Lung (tissue), 9 donors: ENCODE measurements at regions not wholly inside any gene's neighbourhood (a gene's known extent, or its start where the extent isn't known, plus 50 kb on each side); places are given as distances from the start of the nearest gene placed in this dataset.
"Not testable (repeated sequence)": the region's sequence is repeated elsewhere in the genome, so short reads cannot be mapped to it uniquely, and the experiment has no call there.

Experiments
- ATAC-seq: fragments of 200-7000 bp; cut with Tn5 transposase; one replicate; pipeline ENCODE4 v1.9.1; 2020; ENCODE audit warnings: moderate number of reproducible peaks; ENCODE audit not compliant: insufficient read depth, low FRiP score
- DNase-seq, 3 donors: peaks; one replicate each; pipeline ENCODE4 v3.0.0-alpha.2; 2013 to 2017
- H3K27ac ChIP-seq, 2 donors: one replicate each; pipeline ENCODE4 v1.5.1; 2013; ENCODE audit warnings: mild to moderate bottlenecking in 2 of 2, moderate library complexity in 2 of 2, control low read depth in 1 of 2, inconsistent platforms in 1 of 2, low read depth in 1 of 2, low read length in 1 of 2
- H3K27me3 ChIP-seq, 3 donors: one replicate each; pipeline ENCODE4 v1.5.1; 2013; ENCODE audit warnings: low read length in 2 of 3; ENCODE audit not compliant: control insufficient read depth in 3 of 3, insufficient read depth in 3 of 3
- H3K36me3 ChIP-seq, 4 donors: one replicate each; pipeline ENCODE4 v1.5.1; 2013; ENCODE audit warnings: low read length in 4 of 4, mild to moderate bottlenecking in 1 of 4, moderate library complexity in 1 of 4; ENCODE audit not compliant: control insufficient read depth in 4 of 4, insufficient read depth in 4 of 4
- H3K4me1 ChIP-seq, 5 donors: one replicate each; pipeline ENCODE4 v1.5.1; 2013; ENCODE audit warnings: low read length in 5 of 5, mild to moderate bottlenecking in 2 of 5, moderate library complexity in 1 of 5; ENCODE audit not compliant: control insufficient read depth in 5 of 5, insufficient read depth in 5 of 5
- H3K4me3 ChIP-seq: one replicate; pipeline ENCODE4 v1.5.1; 2013; ENCODE audit warnings: mild to moderate bottlenecking, control low read depth, moderate library complexity
- H3K9ac ChIP-seq, 2 donors: one replicate each; pipeline ENCODE4 v1.5.1; 2013; ENCODE audit warnings: low read length in 2 of 2, control low read depth in 1 of 2; ENCODE audit not compliant: insufficient read depth in 1 of 2
- H3K9me3 ChIP-seq, 4 donors: one replicate each; pipeline ENCODE4 v1.5.1; 2013; ENCODE audit warnings: low read length in 3 of 4, mild to moderate bottlenecking in 1 of 4, moderate library complexity in 1 of 4; ENCODE audit not compliant: control insufficient read depth in 4 of 4, insufficient read depth in 3 of 4
- WGBS, 2 donors: extraction: QIAGEN DNeasy Blood & Tissue Kit; methylation state at CpG; one replicate each; pipeline ENCODE4 v1.1.7; 2013; 5-methylcytosine and 5-hydroxymethylcytosine counted together
- donor health status: Bipolar disorder and iron deficiency.
- donor health status: healthy.
- donor health status: DM: yes; HTN: yes; CAD: no.

DNA sequence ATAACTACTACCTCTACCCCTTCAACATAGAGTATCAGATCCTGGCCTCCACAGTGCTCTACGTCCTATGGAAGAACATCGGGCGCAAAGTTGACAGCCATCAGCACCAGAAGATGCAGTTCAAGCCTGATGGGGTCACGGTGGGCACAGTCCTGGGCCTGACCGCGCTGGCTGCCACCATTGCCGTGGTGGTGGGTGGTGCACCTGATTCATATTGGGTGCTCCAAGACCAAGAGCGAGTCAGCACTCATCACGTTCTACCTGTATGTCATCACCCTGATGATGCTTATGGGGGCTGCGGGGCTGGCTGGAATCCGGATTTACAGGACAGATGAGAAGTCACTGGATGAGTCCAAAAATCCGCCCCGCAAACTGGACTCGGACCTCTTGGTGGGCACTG, 846.4 kb downstream of the RPIA start:
- not testable (repeated sequence) for H3K4me3 ChIP-seq, H3K27me3 ChIP-seq, H3K9me3 ChIP-seq, H3K27ac ChIP-seq, H3K36me3 ChIP-seq, ATAC-seq, DNase-seq, H3K4me1 ChIP-seq, H3K9ac ChIP-seq
- WGBS, 2 donors, result 98% methylated on average over 5 to 6 of the region's 14 CpGs

DNA sequence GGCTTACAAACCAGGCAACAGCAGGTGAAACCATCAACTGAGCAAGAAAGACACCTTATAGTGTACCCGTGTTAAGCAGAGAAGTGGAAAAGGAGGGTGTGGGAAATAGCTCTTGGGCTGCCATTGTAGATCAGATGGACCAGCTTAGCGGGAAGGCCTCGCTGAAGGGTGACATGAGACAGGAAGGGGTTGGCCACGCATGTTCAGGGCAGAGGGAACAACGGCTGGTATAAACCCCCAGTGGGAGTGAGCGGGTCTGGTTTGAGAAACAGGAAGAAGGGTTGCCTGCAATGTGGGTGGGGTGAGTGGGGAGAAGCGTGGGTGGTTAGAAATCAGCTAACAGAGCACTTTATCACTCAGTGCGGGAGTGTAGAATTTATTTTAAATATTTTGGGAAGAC, 852.6 kb downstream of the RPIA start:
- H3K9me3 ChIP-seq, H3K27ac ChIP-seq, H3K4me3 ChIP-seq, DNase-seq, H3K27me3 ChIP-seq, ATAC-seq, H3K9ac ChIP-seq, H3K36me3 ChIP-seq, H3K4me1 ChIP-seq: not testable (repeated sequence)
- WGBS, 2 donors, result 55 to 61% methylated on average over 4 to 5 of the region's 8 CpGs

DNA sequence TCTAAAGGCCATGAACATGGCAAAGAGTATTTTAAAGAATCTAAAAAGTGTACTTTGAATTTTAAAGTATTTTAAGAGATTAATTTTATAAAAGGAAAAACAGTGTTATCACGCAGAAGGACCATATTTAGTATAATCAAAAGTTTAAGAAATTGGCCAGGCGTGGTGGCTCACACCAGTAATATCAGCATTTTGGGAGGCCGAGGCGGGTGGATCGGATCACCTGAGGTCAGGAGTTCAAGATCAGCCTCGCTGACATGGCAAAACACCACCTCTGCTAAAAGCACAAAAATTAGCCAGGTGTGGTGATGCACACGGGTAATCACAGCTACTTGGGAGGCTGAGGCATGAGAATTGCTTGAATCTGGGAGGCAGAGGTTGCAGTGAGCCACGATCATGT, 887.7 kb downstream of the RPIA start:
- not testable (repeated sequence) for H3K9ac ChIP-seq, ATAC-seq, H3K36me3 ChIP-seq, H3K9me3 ChIP-seq, H3K4me3 ChIP-seq, H3K4me1 ChIP-seq, DNase-seq, H3K27me3 ChIP-seq, H3K27ac ChIP-seq
- WGBS, 2 donors, result 97 to 98% methylated on average over 5 of the region's 8 CpGs

DNA sequence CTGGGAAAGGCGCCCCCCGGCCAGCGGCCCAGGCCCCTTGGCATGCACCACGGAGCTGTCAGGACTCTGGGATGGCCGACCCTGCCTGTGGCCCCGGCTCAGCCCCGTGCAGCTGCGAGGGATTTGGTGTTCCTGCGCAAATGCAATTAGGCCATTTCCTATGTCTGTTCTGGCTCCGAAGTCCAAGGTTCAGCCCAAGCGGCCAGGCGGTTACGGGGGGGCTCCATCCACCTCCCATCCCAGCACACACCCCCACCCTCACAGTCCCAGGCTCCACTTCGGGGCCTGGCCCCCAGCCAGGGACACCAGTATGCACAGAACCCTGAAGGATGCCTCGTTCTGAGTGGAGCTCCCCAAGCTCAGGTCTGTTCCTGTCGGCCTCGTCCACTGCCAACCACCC, 891.3 kb downstream of the RPIA start:
- not testable (repeated sequence) for H3K4me1 ChIP-seq, H3K36me3 ChIP-seq, H3K27me3 ChIP-seq, H3K4me3 ChIP-seq, DNase-seq, H3K27ac ChIP-seq, ATAC-seq, H3K9me3 ChIP-seq, H3K9ac ChIP-seq
- 75 to 94% methylated on average over 4 to 5 of the region's 17 CpGs for WGBS, 2 donors

DNA sequence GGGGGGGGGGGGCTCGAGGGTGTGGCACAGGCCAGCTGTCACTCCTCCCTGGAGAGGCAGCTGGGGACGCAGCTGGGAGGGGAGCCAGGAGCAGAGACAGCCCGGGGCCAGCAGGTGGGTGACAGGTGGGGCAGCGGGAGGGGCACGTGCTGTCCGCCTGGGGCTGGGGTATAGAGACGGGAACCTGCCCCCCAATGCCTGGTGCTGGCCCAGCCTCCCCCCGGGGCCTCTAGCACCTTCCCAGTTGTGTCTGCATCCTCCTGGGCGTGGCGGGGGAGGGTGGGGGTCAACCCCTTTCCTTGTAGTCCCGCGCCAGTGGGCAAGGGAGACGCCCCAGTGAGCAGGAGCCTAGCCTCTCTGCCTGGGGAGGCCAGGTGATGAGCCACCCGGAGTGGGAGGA, 892.6 kb downstream of the RPIA start:
- H3K9me3 ChIP-seq, H3K4me3 ChIP-seq, H3K27me3 ChIP-seq, DNase-seq, H3K9ac ChIP-seq, H3K36me3 ChIP-seq, H3K27ac ChIP-seq, H3K4me1 ChIP-seq, ATAC-seq: not testable (repeated sequence)
- 87 to 93% methylated on average over 5 to 8 of the region's 14 CpGs for WGBS, 2 donors

DNA sequence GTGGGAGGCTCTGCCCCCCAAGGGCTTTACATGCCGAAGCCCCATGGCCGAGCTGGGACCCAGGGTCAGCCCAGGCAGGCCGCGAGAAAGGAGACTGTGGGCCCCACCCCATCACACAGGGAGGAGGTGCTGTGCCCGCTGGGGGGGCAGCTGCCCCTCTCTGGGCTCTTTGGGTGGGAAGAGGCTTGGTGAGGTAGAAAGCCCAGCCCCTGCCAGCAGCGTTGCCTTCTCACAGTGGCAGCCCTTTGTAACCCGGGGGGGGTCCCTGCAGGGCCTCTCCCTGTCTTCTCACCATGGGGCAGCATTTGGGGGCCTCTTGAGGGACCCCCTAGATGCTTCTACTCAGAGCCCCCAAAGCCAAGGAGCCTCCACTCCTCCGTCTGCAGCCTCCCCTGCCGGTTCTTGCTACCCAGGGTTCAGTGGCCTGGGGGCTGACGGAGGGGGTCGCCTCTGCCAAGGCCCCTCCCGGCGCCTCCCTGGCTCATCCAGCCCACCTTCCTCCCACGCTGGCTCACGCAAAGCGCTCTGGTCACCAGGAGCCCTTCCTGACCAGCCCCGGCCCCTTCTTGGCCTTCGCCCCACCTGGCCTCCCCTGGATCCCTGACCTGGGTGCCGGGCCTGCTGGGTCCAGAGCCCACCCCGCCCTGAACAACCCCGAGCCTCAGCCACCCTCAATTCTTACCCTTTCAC, 893.5 kb downstream of the RPIA start:
- DNase-seq, H3K9me3 ChIP-seq: not testable (repeated sequence)
- 7 to 14% methylated on average over 4 to 9 of the region's 21 CpGs for WGBS, 2 donors

DNA sequence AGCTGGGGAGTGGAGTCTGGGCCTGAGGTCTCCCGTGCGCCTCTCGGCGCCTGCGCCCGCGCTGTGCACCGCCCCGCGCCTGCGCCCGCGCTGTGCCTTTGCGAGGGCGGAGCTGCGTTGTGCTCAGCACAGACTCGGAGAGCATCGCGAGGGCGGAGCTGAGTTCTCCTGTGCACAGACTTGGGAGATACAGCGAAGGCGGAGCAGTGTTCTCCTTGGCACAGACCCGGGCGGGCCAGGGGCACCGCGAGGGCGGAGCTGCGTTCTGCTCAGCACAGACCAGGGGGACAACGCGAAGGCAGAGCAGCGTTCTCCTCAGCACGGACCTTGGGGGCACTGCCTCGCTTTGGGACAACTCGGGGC, 894.1 kb downstream of the RPIA start:
- WGBS, 2 donors, result 2 to 11% methylated on average over 21 to 27 of the region's 34 CpGs
- H3K9ac ChIP-seq, H3K4me1 ChIP-seq, H3K36me3 ChIP-seq, H3K9me3 ChIP-seq, H3K27me3 ChIP-seq, H3K27ac ChIP-seq: not testable (repeated sequence)
- ATAC-seq (peak; percentile 100), DNase-seq (peak; percentile 61 to 71 (median 70))
- peak overlapping the region; percentile 17 for H3K4me3 ChIP-seq

More for the DNA sequence above, 893.5 kb downstream of the RPIA start:
- H3K4me1 ChIP-seq, H3K27me3 ChIP-seq, H3K27ac ChIP-seq, ATAC-seq, H3K36me3 ChIP-seq, H3K9ac ChIP-seq: not testable (repeated sequence)
- H3K4me3 ChIP-seq, result peak overlapping the region; percentile 39

DNA sequence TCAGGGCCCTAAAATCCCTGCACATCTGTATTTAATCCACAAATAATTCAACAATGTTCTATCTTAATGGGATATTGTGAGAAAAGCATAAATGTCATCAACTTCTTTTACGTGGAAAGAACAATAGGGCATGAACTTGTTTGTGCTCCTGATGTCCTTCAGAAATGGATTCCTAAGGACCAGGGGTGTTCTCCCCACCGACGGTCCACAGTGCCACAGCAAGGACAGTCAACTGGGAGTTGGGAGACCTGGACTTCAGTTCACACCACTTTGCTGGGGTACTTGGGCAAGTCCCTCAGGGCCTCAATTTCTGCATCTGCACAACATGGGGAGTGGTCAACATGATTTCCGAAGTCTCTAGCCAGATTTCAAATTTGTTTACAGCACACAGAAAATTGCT, 908.4 kb downstream of the RPIA start:
- ATAC-seq, H3K4me3 ChIP-seq, H3K27me3 ChIP-seq, H3K4me1 ChIP-seq, H3K36me3 ChIP-seq, H3K27ac ChIP-seq, H3K9me3 ChIP-seq, DNase-seq, H3K9ac ChIP-seq: not testable (repeated sequence)
- WGBS, 2 donors, result 74 to 82% methylated on average over 3 of the region's 4 CpGs
